DOHH2 (cell line): ENCODE measurements at regions not wholly inside any gene's neighbourhood (a gene's known extent, or its start where the extent isn't known, plus 50 kb on each side); places are given as distances from the start of the nearest gene placed in this dataset.

Source experiments
- H3F3A ChIP-seq: fragments of 200-600 bp; sonication (generic), shearing (Covaris generic); 2 replicates; pipeline ENCODE4 v1.6.0; 2016; ENCODE audit warnings: antibody characterized with exemption, mild to moderate bottlenecking; ENCODE audit not compliant: control insufficient read depth, insufficient read depth
- H3K27ac ChIP-seq: fragments of 200-600 bp; sonication (generic); 2 replicates; pipeline ENCODE4 v1.5.1; 2014; ENCODE audit warnings: low read depth, mild to moderate bottlenecking, low read length, moderate library complexity
- H3K27me3 ChIP-seq: fragments of 200-600 bp; sonication (generic); 2 replicates; pipeline ENCODE4 v1.6.1; 2014; ENCODE audit warnings: mild to moderate bottlenecking, low read length, mixed read lengths; ENCODE audit not compliant: control insufficient read depth
- H3K36me3 ChIP-seq: fragments of 200-600 bp; sonication (generic); 2 replicates; pipeline ENCODE4 v1.6.1; 2014; ENCODE audit warnings: mild to moderate bottlenecking, low read length, moderate library complexity, mixed read lengths; ENCODE audit not compliant: control insufficient read depth
- H3K4me1 ChIP-seq: fragments of 200-600 bp; sonication (generic); 2 replicates; pipeline ENCODE4 v1.6.1; 2014; ENCODE audit warnings: mild to moderate bottlenecking, low read length, mixed read lengths; ENCODE audit not compliant: control insufficient read depth
- H3K4me2 ChIP-seq: fragments of 200-600 bp; sonication (generic); 2 replicates; pipeline ENCODE4 v1.6.0; 2014; ENCODE audit warnings: mild to moderate bottlenecking, low read length, moderate library complexity
- H3K4me3 ChIP-seq: fragments of 200-600 bp; sonication (generic); 2 replicates; pipeline ENCODE4 v1.5.1; 2014; ENCODE audit warnings: mild to moderate bottlenecking, low read length, mixed read lengths
- H3K79me2 ChIP-seq: fragments of 200-600 bp; sonication (generic); 2 replicates; pipeline ENCODE4 v1.6.1; 2014; ENCODE audit warnings: mild to moderate bottlenecking, low read length, mixed read lengths; ENCODE audit not compliant: control insufficient read depth
- H3K9me2 ChIP-seq: fragments of 200-600 bp; sonication (generic); replicated peaks from 2 replicates; pipeline ENCODE4 v1.6.1; 2014; ENCODE audit warnings: mild to moderate bottlenecking, low read length, mixed read lengths; ENCODE audit not compliant: control insufficient read depth
- H3K9me3 ChIP-seq: fragments of 200-600 bp; sonication (generic); 2 replicates; pipeline ENCODE4 v1.6.1; 2014; ENCODE audit warnings: antibody characterized with exemption, low read length, mixed read lengths; ENCODE audit not compliant: control insufficient read depth, insufficient read depth
- H4K20me1 ChIP-seq: fragments of 200-600 bp; sonication (generic); 2 replicates; pipeline ENCODE4 v1.6.0; 2014; ENCODE audit warnings: low read depth, mild to moderate bottlenecking, antibody characterized with exemption, low read length, moderate library complexity; ENCODE audit not compliant: control insufficient read depth, insufficient read depth
- EZH2phosphoT487 ChIP-seq: fragments of 200-600 bp; sonication (generic); IDR thresholded peaks from 2 replicates; pipeline ENCODE4 v1.6.1; 2017; ENCODE audit warnings: borderline replicate concordance, mild to moderate bottlenecking, antibody characterized with exemption, low read length, moderate library complexity, mixed read lengths
- TF ChIP-seq, protein P1 (sequence below): fragments of 200-600 bp; sonication (generic); IDR thresholded peaks from one replicate; pipeline ENCODE4 v1.5.1; 2014; ENCODE audit warnings: antibody characterized with exemption, mild to moderate bottlenecking, low read depth, low read length; ENCODE audit not compliant: poor library complexity, severe bottlenecking

- H3K27ac ChIP-seq: no peak overlapping the region
- no peaks in the 10 kb centered on the region for H3K9me2 ChIP-seq
- no peaks in the 10 kb centered on the region for H4K20me1 ChIP-seq
- no peaks in the 10 kb centered on the region for H3K36me3 ChIP-seq
- H3F3A ChIP-seq: no peaks in the 10 kb centered on the region
- H3K27me3 ChIP-seq: no peaks in the 10 kb centered on the region
- H3K79me2 ChIP-seq: no peaks in the 10 kb centered on the region
- H3K4me1 ChIP-seq: no peaks in the 10 kb centered on the region
- no peak overlapping the region for H3K4me2 ChIP-seq
- H3K9me3 ChIP-seq: no peaks in the 10 kb centered on the region; the same call in 1 of the 2 replicates
- H3K4me3 ChIP-seq: no peak overlapping the region
- TF ChIP-seq, protein P1, sequence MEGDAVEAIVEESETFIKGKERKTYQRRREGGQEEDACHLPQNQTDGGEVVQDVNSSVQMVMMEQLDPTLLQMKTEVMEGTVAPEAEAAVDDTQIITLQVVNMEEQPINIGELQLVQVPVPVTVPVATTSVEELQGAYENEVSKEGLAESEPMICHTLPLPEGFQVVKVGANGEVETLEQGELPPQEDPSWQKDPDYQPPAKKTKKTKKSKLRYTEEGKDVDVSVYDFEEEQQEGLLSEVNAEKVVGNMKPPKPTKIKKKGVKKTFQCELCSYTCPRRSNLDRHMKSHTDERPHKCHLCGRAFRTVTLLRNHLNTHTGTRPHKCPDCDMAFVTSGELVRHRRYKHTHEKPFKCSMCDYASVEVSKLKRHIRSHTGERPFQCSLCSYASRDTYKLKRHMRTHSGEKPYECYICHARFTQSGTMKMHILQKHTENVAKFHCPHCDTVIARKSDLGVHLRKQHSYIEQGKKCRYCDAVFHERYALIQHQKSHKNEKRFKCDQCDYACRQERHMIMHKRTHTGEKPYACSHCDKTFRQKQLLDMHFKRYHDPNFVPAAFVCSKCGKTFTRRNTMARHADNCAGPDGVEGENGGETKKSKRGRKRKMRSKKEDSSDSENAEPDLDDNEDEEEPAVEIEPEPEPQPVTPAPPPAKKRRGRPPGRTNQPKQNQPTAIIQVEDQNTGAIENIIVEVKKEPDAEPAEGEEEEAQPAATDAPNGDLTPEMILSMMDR: no peak
- TF ChIP-seq EZH2phosphoT487: no peak
Measured at GRCh38 chr6:48893048-48893447, 570.0 kb downstream of the MMUT start.

- H3K9me2 ChIP-seq: no peaks in the 10 kb centered on the region
Measured at GRCh38 chr6:48891308-48891707, 571.7 kb downstream of the MMUT start.

DNA sequence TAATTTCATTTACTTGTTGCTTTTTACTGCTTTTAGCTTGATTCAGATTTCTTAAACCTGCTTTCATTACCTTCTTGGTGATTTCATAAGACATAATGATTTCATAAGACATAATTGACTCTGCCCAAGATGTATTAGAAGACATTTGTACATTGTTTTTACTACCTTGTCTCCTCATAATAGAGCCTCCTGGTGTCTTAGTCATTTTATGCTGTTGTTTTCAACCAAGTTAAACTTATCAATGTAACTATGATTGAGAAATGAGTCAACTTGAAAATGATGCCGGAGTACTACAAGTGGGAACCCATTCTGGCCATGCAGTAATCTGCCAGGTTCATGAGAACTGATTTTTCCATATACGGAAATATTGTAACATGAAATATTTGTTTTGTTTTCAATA lies 573.6 kb downstream of the MMUT start:
- no peaks in the 10 kb centered on the region for H3K27me3 ChIP-seq
- no peaks in the 10 kb centered on the region for H3K9me2 ChIP-seq
- no peak overlapping the region for H3K27ac ChIP-seq
- no peaks in the 10 kb centered on the region for H3K79me2 ChIP-seq
- H3K9me3 ChIP-seq: no peaks in the 10 kb centered on the region; the same call in 1 of the 2 replicates
- TF ChIP-seq, protein P1: no peak
- no peak for TF ChIP-seq EZH2phosphoT487
- H3K4me1 ChIP-seq: no peaks in the 10 kb centered on the region
- H3K36me3 ChIP-seq: no peaks in the 10 kb centered on the region
- H4K20me1 ChIP-seq: no peaks in the 10 kb centered on the region
- no peak overlapping the region for H3K4me2 ChIP-seq
- no peaks in the 10 kb centered on the region for H3F3A ChIP-seq
- no peak overlapping the region for H3K4me3 ChIP-seq

More at GRCh38 chr6:48891308-48891707, 571.7 kb downstream of the MMUT start:
- no peak overlapping the region for H3K27ac ChIP-seq
- no peak for TF ChIP-seq EZH2phosphoT487
- TF ChIP-seq, protein P1: no peak
- no peaks in the 10 kb centered on the region; the same call in 1 of the 2 replicates for H3K9me3 ChIP-seq
- no peaks in the 10 kb centered on the region for H3F3A ChIP-seq
- H3K4me2 ChIP-seq: no peak overlapping the region
- no peaks in the 10 kb centered on the region for H3K4me1 ChIP-seq
- no peaks in the 10 kb centered on the region for H4K20me1 ChIP-seq
- no peaks in the 10 kb centered on the region for H3K36me3 ChIP-seq
- no peaks in the 10 kb centered on the region for H3K79me2 ChIP-seq
- no peaks in the 10 kb centered on the region for H3K27me3 ChIP-seq
- H3K4me3 ChIP-seq: no peak overlapping the region
